ENCODE measurements at regions not wholly inside any gene's neighbourhood (a gene's known extent, or its start where the extent isn't known, plus 50 kb on each side); places are given as distances from the start of the nearest gene placed in this dataset.

DNA sequence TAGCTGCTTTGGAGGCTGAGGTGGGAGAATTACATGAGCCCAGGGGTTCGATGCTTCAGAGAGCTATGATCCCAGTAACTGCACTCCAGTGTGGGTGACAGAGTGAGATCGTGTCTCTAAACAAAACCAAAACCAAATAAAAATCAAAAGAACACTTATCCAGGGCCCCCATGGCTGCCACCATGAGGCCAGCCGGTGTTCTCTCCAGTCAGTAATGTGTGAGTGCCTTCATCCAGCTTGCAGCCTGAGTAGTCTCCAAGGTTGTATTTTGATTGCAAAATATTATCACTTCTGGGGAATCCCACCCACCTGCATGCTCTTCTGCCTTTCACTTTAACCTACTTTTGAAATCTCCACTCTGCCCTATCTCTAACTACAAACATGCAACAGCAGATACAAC, 221.0 kb upstream of the WSB1 start:
- TF ChIP-seq, protein P1, sequence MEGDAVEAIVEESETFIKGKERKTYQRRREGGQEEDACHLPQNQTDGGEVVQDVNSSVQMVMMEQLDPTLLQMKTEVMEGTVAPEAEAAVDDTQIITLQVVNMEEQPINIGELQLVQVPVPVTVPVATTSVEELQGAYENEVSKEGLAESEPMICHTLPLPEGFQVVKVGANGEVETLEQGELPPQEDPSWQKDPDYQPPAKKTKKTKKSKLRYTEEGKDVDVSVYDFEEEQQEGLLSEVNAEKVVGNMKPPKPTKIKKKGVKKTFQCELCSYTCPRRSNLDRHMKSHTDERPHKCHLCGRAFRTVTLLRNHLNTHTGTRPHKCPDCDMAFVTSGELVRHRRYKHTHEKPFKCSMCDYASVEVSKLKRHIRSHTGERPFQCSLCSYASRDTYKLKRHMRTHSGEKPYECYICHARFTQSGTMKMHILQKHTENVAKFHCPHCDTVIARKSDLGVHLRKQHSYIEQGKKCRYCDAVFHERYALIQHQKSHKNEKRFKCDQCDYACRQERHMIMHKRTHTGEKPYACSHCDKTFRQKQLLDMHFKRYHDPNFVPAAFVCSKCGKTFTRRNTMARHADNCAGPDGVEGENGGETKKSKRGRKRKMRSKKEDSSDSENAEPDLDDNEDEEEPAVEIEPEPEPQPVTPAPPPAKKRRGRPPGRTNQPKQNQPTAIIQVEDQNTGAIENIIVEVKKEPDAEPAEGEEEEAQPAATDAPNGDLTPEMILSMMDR (IDR thresholded peaks at IDR 0.05) = no peak
- TF ChIP-seq POLR2A (IDR thresholded peaks at IDR 0.05) = no peak
